ENCODE measurements at regions not wholly inside any gene's neighbourhood (a gene's known extent, or its start where the extent isn't known, plus 50 kb on each side); places are given as distances from the start of the nearest gene placed in this dataset.

GRCh38 chr6:3634280-3634816 is 117.2 kb downstream of the PXDC1 start:
- TF ChIP-seq POLR2AphosphoS5 (IDR thresholded peaks at IDR 0.05) (no peak), CTCF (IDR thresholded peaks at IDR 0.05) (no peak)
